GM12878 (cell line): ENCODE measurements at regions not wholly inside any gene's neighbourhood (a gene's known extent, or its start where the extent isn't known, plus 50 kb on each side); places are given as distances from the start of the nearest gene placed in this dataset.

Experiments
- ASH2L ChIP-seq: fragments of 300-600, 200-600 bp; sonication (generic); IDR thresholded peaks from 2 replicates; pipeline ENCODE4 v1.6.1; 2017; ENCODE audit warnings: low read depth, mild to moderate bottlenecking, borderline replicate concordance
- ATF2 ChIP-seq: IDR thresholded peaks from 2 replicates; pipeline ENCODE4 v1.6.1; 2012; ENCODE audit warnings: low read length, inconsistent platforms
- BACH1 ChIP-seq: fragments of 450-650 bp; IDR thresholded peaks from 2 replicates; pipeline ENCODE4 v1.6.1; 2017; ENCODE audit warnings: mild to moderate bottlenecking, borderline replicate concordance
- CBFB ChIP-seq: IDR thresholded peaks from 2 replicates; pipeline ENCODE4 v1.6.1; 2016; ENCODE audit warnings: antibody characterized with exemption, low read depth
- CEBPB ChIP-seq, 2 experiments: fragments of 150-350 bp in 1 of 2; IDR thresholded peaks; 2 replicates each; pipeline ENCODE4 v1.6.1; 2012 to 2014; ENCODE audit warnings: low read depth in 2 of 2, low read length in 2 of 2, borderline replicate concordance in 1 of 2, inconsistent platforms in 1 of 2
- CREB1 ChIP-seq: IDR thresholded peaks from 2 replicates; pipeline ENCODE4 v1.6.1; 2012; ENCODE audit warnings: low read depth, mild to moderate bottlenecking, inconsistent platforms
- CUX1 ChIP-seq: IDR thresholded peaks from 2 replicates; pipeline ENCODE4 v1.6.1; 2012; ENCODE audit warnings: improper control_type of control experiment, low read depth, low read length; ENCODE audit not compliant: insufficient replicate concordance
- HDAC6 ChIP-seq: fragments of 200-600 bp; sonication (generic); IDR thresholded peaks from one replicate; pipeline ENCODE4 v1.8.0; 2017; ENCODE audit warnings: antibody characterized with exemption; ENCODE audit not compliant: unreplicated experiment
- KLF5 ChIP-seq: fragments of 450-650 bp; IDR thresholded peaks from 2 replicates; pipeline ENCODE4 v1.6.1; 2014; ENCODE audit warnings: mild to moderate bottlenecking; ENCODE audit not compliant: partially characterized antibody
- LARP7 ChIP-seq: fragments of 450-650 bp; IDR thresholded peaks from 2 replicates; pipeline ENCODE4 v1.6.1; 2017; ENCODE audit warnings: mild to moderate bottlenecking
- MTA2 ChIP-seq: fragments of 450-650 bp; IDR thresholded peaks from 2 replicates; pipeline ENCODE4 v1.6.1; 2016; ENCODE audit warnings: low read depth, mild to moderate bottlenecking, moderate library complexity
- MYC ChIP-seq: IDR thresholded peaks from 2 replicates; pipeline ENCODE4 v1.6.1; 2011; ENCODE audit warnings: mild to moderate bottlenecking, low read length, moderate library complexity, inconsistent platforms; ENCODE audit not compliant: insufficient read depth, insufficient replicate concordance, insufficient read length, severe bottlenecking
- NR2C1 ChIP-seq: fragments of 450-650 bp; IDR thresholded peaks from 2 replicates; pipeline ENCODE4 v1.6.1; 2017; ENCODE audit warnings: antibody characterized with exemption, mild to moderate bottlenecking, moderate library complexity
- PBX3 ChIP-seq: IDR thresholded peaks from 2 replicates; pipeline ENCODE4 v1.6.1; 2011; ENCODE audit warnings: mild to moderate bottlenecking, low read depth, low read length, moderate library complexity; ENCODE audit not compliant: insufficient replicate concordance
- POU2F2 ChIP-seq: IDR thresholded peaks from 3 replicates; pipeline ENCODE4 v1.6.1; 2011; ENCODE audit warnings: low read depth, mild to moderate bottlenecking, low read length, borderline replicate concordance
- SIN3A ChIP-seq: IDR thresholded peaks from 2 replicates; pipeline ENCODE4 v1.6.1; 2012; ENCODE audit warnings: low read depth, low read length, improper control_type of control experiment
- SP1 ChIP-seq: IDR thresholded peaks from one replicate; pipeline ENCODE4 v1.6.1; 2011; ENCODE audit warnings: low read depth, low read length
- SPI1 ChIP-seq: IDR thresholded peaks from 2 replicates; pipeline ENCODE4 v1.6.1; 2011; ENCODE audit warnings: low read depth, mild to moderate bottlenecking, low read length, moderate library complexity, borderline replicate concordance; ENCODE audit not compliant: insufficient read depth
- SREBF2 ChIP-seq: IDR thresholded peaks from 2 replicates; pipeline ENCODE4 v1.6.1; 2012; ENCODE audit warnings: mild to moderate bottlenecking, low read length
- TCF7 ChIP-seq: IDR thresholded peaks from 2 replicates; pipeline ENCODE4 v1.6.1; 2014; ENCODE audit warnings: antibody characterized with exemption, borderline replicate concordance
- YBX1 ChIP-seq: fragments of 450-650 bp; IDR thresholded peaks from 2 replicates; pipeline ENCODE4 v1.6.1; 2016; ENCODE audit warnings: antibody characterized with exemption
- YY1 ChIP-seq: IDR thresholded peaks from 2 replicates; pipeline ENCODE4 v1.6.1; 2011; ENCODE audit warnings: low read depth, mild to moderate bottlenecking, low read length
- ZNF24 ChIP-seq: fragments of 450-650 bp; IDR thresholded peaks from 2 replicates; pipeline ENCODE4 v1.6.1; 2017; ENCODE audit warnings: antibody characterized with exemption, mild to moderate bottlenecking
- ZSCAN29 ChIP-seq: fragments of 450-650 bp; IDR thresholded peaks from 2 replicates; pipeline ENCODE4 v1.6.1; 2017; ENCODE audit warnings: mild to moderate bottlenecking, moderate library complexity

GRCh38 chr17:72516772-72517399, 396.1 kb downstream of the SOX9 start (continued):
- TF ChIP-seq ASH2L: no peak
- 0 out of 2 replicates have a peak, but pooled peaks have one; percentile 42 for TF ChIP-seq LARP7
- TF ChIP-seq PBX3: peak; percentile 19
- no peak for TF ChIP-seq CUX1
- TF ChIP-seq YBX1: no peak
- TF ChIP-seq POU2F2: peak; percentile 48; the same call in 1 of the 3 replicates
- no peak for TF ChIP-seq SREBF2
- no peak for TF ChIP-seq SP1
- no peak for TF ChIP-seq SIN3A
- peak in 1 of 2 experiments; percentile 86; a peak in 2 of 4 replicates for TF ChIP-seq CEBPB (IDR thresholded peaks at IDR 0.05; ENCODE audit: borderline replicate concordance in 1 of 2, low read depth in 2 of 2, low read length in 2 of 2)
- no peak for TF ChIP-seq KLF5
- no peak for TF ChIP-seq MYC
- TF ChIP-seq ZSCAN29: no peak
- peak; percentile 83 for TF ChIP-seq BACH1
- TF ChIP-seq HDAC6: no peak
- TF ChIP-seq YY1: no peak
- TF ChIP-seq MTA2: peak; percentile 74; the same call in 1 of the 2 replicates
- TF ChIP-seq TCF7: no peak
- TF ChIP-seq CREB1: no peak
- TF ChIP-seq ATF2: no peak
- peak; percentile 78 for TF ChIP-seq ZNF24
- no peak for TF ChIP-seq CBFB
- peak; percentile 3; the same call in 1 of the 2 replicates for TF ChIP-seq SPI1
- TF ChIP-seq NR2C1: no peak
